GM18951 (cell line): ENCODE measurements at regions not wholly inside any gene's neighbourhood (a gene's known extent, or its start where the extent isn't known, plus 50 kb on each side); places are given as distances from the start of the nearest gene placed in this dataset.

Experiments
- POLR2A ChIP-seq: IDR thresholded peaks from 4 replicates; pipeline ENCODE4 v1.6.1; 2011; ENCODE audit warnings: mild to moderate bottlenecking; ENCODE audit not compliant: insufficient read length, insufficient read depth; ENCODE audit errors: extremely low read depth
- in situ Hi-C: fragments of 300-500 bp; cut with MboI; formaldehyde crosslinking; loops from one replicate; pipeline ENCODE4 v1.12.0; 2022; ENCODE audit warnings: low sequenced_read_pairs, mixed read lengths, inconsistent platforms; ENCODE audit not compliant: unreplicated experiment

GRCh38 chr10:62903828-62904227 is 87.7 kb upstream of the EGR2 start:
- TF ChIP-seq POLR2A: no peak
- in situ Hi-C loops: no loop called here

- TF ChIP-seq POLR2A: no peak
- in situ Hi-C loops: no loop called here
Observed at GRCh38 chr10:62900829-62901571, 84.8 kb upstream of the EGR2 start.

DNA sequence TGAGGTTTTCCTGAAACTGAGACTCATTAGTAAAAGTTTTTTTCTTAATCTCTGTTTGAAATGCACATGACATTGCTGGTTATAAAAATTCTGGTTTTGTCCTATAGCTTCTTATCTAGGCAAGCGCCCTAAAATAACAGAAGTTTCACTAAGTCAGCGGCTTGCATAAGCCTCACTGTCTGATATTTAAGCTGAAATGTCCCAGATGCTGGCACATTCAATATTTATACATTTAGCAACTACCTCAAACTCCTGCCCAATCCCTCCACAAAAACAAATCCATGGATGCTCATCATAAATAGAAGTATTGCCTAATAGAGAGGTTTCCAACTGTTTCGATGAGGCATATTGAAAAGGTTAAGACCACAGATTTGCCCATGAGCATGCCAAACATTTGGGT is 83.1 kb upstream of the EGR2 start:
- in situ Hi-C loops: no loop called here
- TF ChIP-seq POLR2A: no peak

- in situ Hi-C loops: no loop called here
- no peak for TF ChIP-seq POLR2A
Observed at GRCh38 chr10:62895063-62895462, 78.9 kb upstream of the EGR2 start.

DNA sequence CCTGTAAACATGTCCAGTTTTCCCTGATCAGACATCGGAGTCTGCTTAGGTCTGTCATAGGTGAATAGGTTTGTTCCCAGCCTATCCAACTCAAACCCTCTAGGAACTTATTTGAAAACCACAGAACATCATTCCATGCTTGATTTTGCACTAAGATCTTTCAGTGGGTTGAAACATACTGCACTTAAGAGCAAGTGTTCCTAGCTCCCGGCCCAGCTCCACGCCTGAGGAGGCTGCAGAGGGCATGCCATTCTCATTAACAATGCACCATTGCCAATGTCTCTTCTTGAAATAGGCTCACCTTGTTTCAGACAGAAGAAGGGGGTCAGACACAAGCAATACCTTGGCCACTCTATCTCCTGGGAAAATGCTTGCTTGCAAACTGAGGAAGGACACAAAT is 78.0 kb upstream of the EGR2 start:
- in situ Hi-C loops: no loop called here
- TF ChIP-seq POLR2A: no peak

DNA sequence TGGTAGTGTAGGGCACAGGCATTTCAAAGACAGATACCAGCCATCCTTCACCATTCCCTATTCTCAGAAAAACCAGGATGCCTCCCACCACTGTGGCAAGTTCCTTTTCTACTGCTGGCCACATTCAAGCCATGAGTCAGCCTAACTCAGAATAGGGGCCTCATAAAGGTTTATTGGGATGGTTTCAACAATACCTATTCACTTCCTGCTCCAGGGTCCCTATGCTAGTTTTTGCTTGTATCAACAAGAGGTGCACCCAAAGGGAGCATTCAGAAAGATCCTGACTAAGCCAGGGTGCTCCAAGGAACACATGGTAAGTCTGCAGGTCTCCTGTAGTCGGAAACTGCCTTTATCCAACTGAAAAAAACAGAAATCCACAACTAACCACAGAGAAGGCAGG is 76.9 kb upstream of the EGR2 start:
- TF ChIP-seq POLR2A: no peak
- in situ Hi-C loops: no loop called here

DNA sequence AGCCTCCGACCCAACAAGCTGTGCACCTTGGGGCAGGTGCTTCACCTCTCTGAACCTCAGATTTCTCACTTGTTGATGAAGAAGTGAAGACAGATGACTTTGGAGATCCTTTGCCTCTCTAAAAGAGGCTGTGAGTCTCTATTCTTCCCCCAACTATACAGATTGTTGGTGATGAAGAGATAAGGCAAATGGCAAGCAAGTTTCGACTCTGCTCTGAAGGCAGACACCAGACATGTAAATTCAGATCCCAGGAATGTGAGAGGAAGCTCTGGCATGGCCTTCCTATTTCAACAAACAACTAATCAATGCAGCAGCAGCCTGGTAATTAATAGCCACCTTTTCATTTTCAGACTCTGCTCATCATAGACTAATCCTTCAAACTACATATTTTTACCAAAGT is 74.2 kb upstream of the EGR2 start:
- TF ChIP-seq POLR2A: no peak
- in situ Hi-C loops: no loop called here

DNA sequence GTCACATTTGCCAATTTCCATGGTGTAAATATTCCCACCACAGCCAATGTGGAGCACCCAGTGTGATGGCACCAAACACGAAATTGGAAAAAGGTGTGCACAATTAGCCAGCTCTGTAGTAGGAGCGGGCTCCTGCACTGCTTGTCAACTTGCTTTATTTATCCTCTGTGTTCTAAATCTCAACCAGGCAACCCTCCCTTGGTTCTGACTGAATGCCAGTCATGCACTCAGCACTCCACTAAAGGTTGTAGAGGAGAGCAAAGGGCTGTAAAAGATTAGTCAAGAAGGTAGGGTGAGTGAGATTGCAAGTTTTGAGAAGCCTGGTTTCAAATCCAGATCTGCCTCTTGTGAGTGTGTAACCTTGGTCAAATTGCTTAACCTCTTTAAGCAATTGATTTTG is 71.5 kb upstream of the EGR2 start:
- TF ChIP-seq POLR2A: no peak
- in situ Hi-C loops: no loop called here

DNA sequence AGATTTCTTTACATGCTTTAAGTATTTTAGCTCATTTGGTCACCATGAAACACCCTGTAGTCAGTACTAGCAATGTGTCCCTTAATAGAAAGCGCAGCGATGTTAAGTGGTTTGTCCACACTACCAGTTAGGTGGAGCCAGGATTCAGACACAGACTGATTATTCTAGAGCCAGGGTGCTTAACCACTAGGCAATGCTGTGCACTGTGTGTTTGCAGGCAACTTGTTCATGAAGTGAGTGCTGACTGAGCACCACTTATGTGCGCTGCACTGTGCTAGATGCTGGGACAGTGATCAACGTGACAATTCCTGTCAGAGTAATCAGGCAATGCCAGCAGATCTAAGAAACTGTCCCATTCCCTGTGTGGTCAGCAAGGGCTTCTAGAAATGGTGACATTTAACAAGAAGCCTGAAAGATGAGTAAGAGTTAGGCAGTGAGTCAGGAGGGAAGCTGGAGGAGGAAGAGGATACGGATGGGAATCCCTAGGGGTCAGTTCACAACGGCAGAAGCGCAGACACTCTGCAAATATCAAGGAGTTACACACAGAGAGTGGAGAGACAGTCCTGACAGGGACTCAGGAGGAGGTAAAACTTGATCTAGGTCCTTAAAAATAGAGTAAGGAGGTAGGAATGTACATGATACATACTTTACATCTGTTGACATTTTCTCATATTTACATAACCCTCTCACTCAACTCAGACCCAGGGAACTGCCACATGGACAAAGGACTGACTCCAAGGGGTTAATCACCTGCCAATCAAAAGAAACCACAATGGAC is 69.7 kb upstream of the EGR2 start:
- in situ Hi-C loops: no loop called here
- TF ChIP-seq POLR2A: no peak

DNA sequence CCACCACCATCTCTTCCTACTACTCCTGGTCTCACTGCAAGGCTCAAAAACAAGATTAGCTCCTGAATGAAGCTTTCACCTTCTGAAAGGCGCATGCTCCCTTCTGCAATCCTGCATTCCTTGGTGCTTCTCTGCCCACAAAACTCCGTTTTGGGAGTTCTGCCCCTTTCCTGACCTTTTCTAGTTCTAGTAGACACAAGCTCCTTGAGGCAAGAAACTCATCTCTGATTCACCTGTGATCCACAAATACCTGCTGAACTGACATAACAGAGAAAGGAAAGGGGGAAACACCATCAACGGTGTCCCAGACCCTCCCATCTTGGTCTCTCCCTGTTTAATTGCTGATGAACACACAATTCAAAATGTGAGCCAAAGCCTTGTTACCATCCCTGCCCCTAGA is 64.0 kb upstream of the EGR2 start:
- in situ Hi-C loops: no loop called here
- TF ChIP-seq POLR2A: no peak

GRCh38 chr10:62873866-62874265 is 57.7 kb upstream of the EGR2 start:
- no peak for TF ChIP-seq POLR2A
- in situ Hi-C loops: no loop called here

DNA sequence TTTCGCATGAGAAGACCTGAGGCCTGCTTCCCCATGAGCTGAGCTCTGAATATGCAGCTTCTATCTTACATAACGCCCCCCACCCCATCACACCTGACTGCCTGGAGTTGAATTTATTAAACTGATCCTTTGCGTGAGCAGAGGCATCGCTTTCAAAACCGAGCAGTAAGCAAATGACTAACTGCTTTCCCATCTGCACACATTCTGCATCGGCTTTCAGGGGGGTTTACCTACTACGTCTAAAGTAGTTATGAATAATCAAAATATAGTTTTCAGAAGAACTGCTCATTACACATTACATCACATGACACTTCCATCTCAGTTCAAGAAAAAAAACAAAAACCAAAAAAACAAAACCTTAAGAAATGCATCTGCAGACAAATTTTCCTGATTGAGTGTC is 54.7 kb upstream of the EGR2 start:
- TF ChIP-seq POLR2A: no peak
- in situ Hi-C loops: no loop called here

GRCh38 chr10:62869958-62870357 is 53.8 kb upstream of the EGR2 start:
- no peak for TF ChIP-seq POLR2A
- in situ Hi-C loops: no loop called here

- no peak for TF ChIP-seq POLR2A
- in situ Hi-C loops: no loop called here
Observed at GRCh38 chr10:62866941-62867340, 50.8 kb upstream of the EGR2 start.
